ENCODE measurements at regions not wholly inside any gene's neighbourhood (a gene's known extent, or its start where the extent isn't known, plus 50 kb on each side); places are given as distances from the start of the nearest gene placed in this dataset.

GRCh38 chr10:4196771-4197390 is 411.9 kb upstream of the KLF6 start:
- DNase-seq (ENCODE audit: low spot score): no peak

GRCh38 chr10:4196183-4196582 is 411.2 kb upstream of the KLF6 start:
- no peak for DNase-seq (ENCODE audit: low spot score)

- DNase-seq (ENCODE audit: low spot score): no peak
Measured at GRCh38 chr10:4195213-4195612, 410.2 kb upstream of the KLF6 start.

- DNase-seq (ENCODE audit: low spot score): no peak
Measured at GRCh38 chr10:4194231-4194630, 409.2 kb upstream of the KLF6 start.

GRCh38 chr10:4191894-4192293 is 406.9 kb upstream of the KLF6 start:
- no peak for DNase-seq (ENCODE audit: low spot score)

- no peak for DNase-seq (ENCODE audit: low spot score)
Measured at GRCh38 chr10:4191354-4191753, 406.3 kb upstream of the KLF6 start.

- no peak for DNase-seq (ENCODE audit: low spot score)
Measured at GRCh38 chr10:4190876-4191275, 405.9 kb upstream of the KLF6 start.

- DNase-seq (ENCODE audit: low spot score): no peak
Measured at GRCh38 chr10:4189281-4189680, 404.3 kb upstream of the KLF6 start.

GRCh38 chr10:4188406-4188805 is 403.4 kb upstream of the KLF6 start:
- no peak for DNase-seq (ENCODE audit: low spot score)

GRCh38 chr10:4186849-4187540 is 402.0 kb upstream of the KLF6 start:
- no peak for DNase-seq (ENCODE audit: low spot score)

- DNase-seq (ENCODE audit: low spot score): no peak
Measured at GRCh38 chr10:4183761-4184261, 398.8 kb upstream of the KLF6 start.

- DNase-seq (ENCODE audit: low spot score): no peak
Measured at GRCh38 chr10:4181621-4182049, 396.6 kb upstream of the KLF6 start.

GRCh38 chr10:4181081-4181480 is 396.1 kb upstream of the KLF6 start:
- no peak for DNase-seq (ENCODE audit: low spot score)

- no peak for DNase-seq (ENCODE audit: low spot score)
Measured at GRCh38 chr10:4177791-4178190, 392.8 kb upstream of the KLF6 start.

- DNase-seq (ENCODE audit: low spot score): no peak
Measured at GRCh38 chr10:4176500-4177281, 391.7 kb upstream of the KLF6 start.

GRCh38 chr10:4174197-4174596 is 389.2 kb upstream of the KLF6 start:
- DNase-seq (ENCODE audit: low spot score): no peak

- DNase-seq (ENCODE audit: low spot score): no peak
Measured at GRCh38 chr10:4170633-4171314, 385.8 kb upstream of the KLF6 start.

- no peak for DNase-seq (ENCODE audit: low spot score)
Measured at GRCh38 chr10:4170181-4170580, 385.2 kb upstream of the KLF6 start.

- no peak for DNase-seq (ENCODE audit: low spot score)
Measured at GRCh38 chr10:4169448-4169847, 384.4 kb upstream of the KLF6 start.

- DNase-seq (ENCODE audit: low spot score): no peak
Measured at GRCh38 chr10:4167216-4167615, 382.2 kb upstream of the KLF6 start.

GRCh38 chr10:4162571-4163286 is 377.7 kb upstream of the KLF6 start:
- DNase-seq (ENCODE audit: low spot score): no peak

- no peak for DNase-seq (ENCODE audit: low spot score)
Measured at GRCh38 chr10:4159173-4159572, 374.2 kb upstream of the KLF6 start.

Measured in hematopoietic multipotent progenitor cell treated with erythropoietin and hydrocortisone succinate and interleukin-3 and kit ligand, for 17 days (in vitro differentiated cells).